HepG2 (cell line): ENCODE measurements at regions not wholly inside any gene's neighbourhood (a gene's known extent, or its start where the extent isn't known, plus 50 kb on each side); places are given as distances from the start of the nearest gene placed in this dataset.

Experiments
- MXD3 ChIP-seq: IDR thresholded peaks from 2 replicates; pipeline ENCODE4 v1.6.1; 2016; ENCODE audit warnings: mild to moderate bottlenecking, missing biosample characterization, missing genetic modification reagents
- NONO ChIP-seq, 2 experiments: fragments of 450-650 bp in 1 of 2; sonication (generic) in 1 of 2; formaldehyde crosslinking in 1 of 2; IDR thresholded peaks in 1 of 2; conservative IDR thresholded peaks in 1 of 2; 2 replicates each; pipeline versions ENCODE4 v1.6.1 to v1.8.0; 2017 to 2022; ENCODE audit warnings: mild to moderate bottlenecking in 1 of 2, missing genetic modification reagents in 1 of 2, moderate library complexity in 1 of 2
- ZBTB7A ChIP-seq: sonication (generic); formaldehyde crosslinking; IDR thresholded peaks from 2 replicates; pipeline ENCODE4 v1.8.0; 2022; ENCODE audit warnings: mild to moderate bottlenecking, missing genetic modification reagents
- ZNF292 ChIP-seq: sonication (generic); formaldehyde crosslinking; IDR thresholded peaks from 2 replicates; pipeline ENCODE4 v1.8.1; 2022; ENCODE audit warnings: mild to moderate bottlenecking, low read depth, missing genetic modification reagents, borderline replicate concordance
- TF ChIP-seq, protein P1 (sequence below): sonication (generic); formaldehyde crosslinking; IDR thresholded peaks from 2 replicates; pipeline ENCODE4 v1.5.0; 2020; ENCODE audit warnings: mild to moderate bottlenecking, missing genetic modification reagents, moderate library complexity
- TF ChIP-seq, protein P2 (sequence below): sonication (generic); formaldehyde crosslinking; IDR thresholded peaks from 2 replicates; pipeline ENCODE4 v1.9.0; 2021; ENCODE audit warnings: missing genetic modification reagents, borderline replicate concordance

- TF ChIP-seq, protein P1, sequence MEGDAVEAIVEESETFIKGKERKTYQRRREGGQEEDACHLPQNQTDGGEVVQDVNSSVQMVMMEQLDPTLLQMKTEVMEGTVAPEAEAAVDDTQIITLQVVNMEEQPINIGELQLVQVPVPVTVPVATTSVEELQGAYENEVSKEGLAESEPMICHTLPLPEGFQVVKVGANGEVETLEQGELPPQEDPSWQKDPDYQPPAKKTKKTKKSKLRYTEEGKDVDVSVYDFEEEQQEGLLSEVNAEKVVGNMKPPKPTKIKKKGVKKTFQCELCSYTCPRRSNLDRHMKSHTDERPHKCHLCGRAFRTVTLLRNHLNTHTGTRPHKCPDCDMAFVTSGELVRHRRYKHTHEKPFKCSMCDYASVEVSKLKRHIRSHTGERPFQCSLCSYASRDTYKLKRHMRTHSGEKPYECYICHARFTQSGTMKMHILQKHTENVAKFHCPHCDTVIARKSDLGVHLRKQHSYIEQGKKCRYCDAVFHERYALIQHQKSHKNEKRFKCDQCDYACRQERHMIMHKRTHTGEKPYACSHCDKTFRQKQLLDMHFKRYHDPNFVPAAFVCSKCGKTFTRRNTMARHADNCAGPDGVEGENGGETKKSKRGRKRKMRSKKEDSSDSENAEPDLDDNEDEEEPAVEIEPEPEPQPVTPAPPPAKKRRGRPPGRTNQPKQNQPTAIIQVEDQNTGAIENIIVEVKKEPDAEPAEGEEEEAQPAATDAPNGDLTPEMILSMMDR, result no peak
- TF ChIP-seq ZNF292 (CRISPR knock-in tag) (no peak), MXD3 (CRISPR knock-in tag) (no peak), NONO (IDR thresholded peaks at IDR 0.05) (no peak), NONO (CRISPR knock-in tag; conservative IDR thresholded peaks at IDR 0.05) (no peak), ZBTB7A (CRISPR knock-in tag) (no peak)
- TF ChIP-seq, protein P2, sequence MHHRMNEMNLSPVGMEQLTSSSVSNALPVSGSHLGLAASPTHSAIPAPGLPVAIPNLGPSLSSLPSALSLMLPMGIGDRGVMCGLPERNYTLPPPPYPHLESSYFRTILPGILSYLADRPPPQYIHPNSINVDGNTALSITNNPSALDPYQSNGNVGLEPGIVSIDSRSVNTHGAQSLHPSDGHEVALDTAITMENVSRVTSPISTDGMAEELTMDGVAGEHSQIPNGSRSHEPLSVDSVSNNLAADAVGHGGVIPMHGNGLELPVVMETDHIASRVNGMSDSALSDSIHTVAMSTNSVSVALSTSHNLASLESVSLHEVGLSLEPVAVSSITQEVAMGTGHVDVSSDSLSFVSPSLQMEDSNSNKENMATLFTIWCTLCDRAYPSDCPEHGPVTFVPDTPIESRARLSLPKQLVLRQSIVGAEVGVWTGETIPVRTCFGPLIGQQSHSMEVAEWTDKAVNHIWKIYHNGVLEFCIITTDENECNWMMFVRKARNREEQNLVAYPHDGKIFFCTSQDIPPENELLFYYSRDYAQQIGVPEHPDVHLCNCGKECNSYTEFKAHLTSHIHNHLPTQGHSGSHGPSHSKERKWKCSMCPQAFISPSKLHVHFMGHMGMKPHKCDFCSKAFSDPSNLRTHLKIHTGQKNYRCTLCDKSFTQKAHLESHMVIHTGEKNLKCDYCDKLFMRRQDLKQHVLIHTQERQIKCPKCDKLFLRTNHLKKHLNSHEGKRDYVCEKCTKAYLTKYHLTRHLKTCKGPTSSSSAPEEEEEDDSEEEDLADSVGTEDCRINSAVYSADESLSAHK, result no peak
Measured at GRCh38 chr13:53136554-53137215, 108.1 kb downstream of the OLFM4 start.
